Astrocyte of the cerebellum (primary cell): ENCODE measurements at regions not wholly inside any gene's neighbourhood (a gene's known extent, or its start where the extent isn't known, plus 50 kb on each side); places are given as distances from the start of the nearest gene placed in this dataset.

ENCODE experiments used
- DNase-seq: peaks from one replicate; pipeline ENCODE4 v3.0.0-alpha.2; 2011; ENCODE audit warnings: low read depth
- H3K4me3 ChIP-seq: 2 replicates; pipeline ENCODE4 v1.5.1; 2011; ENCODE audit warnings: mild to moderate bottlenecking, low read depth, low read length, moderate library complexity
- CTCF ChIP-seq: IDR thresholded peaks from 2 replicates; pipeline ENCODE4 v1.5.1; 2012; ENCODE audit warnings: low read length, low read depth, moderate library complexity, mild to moderate bottlenecking; ENCODE audit errors: missing control alignments
- in situ Hi-C: cut with HindIII; loops from 2 replicates; pipeline ENCODE4 v1.10.0; 2017; ENCODE audit warnings: low sequenced_read_pairs

- in situ Hi-C loops = no loop called here
- TF ChIP-seq CTCF = no peak
- DNase-seq = no peak
- no peak overlapping the region for H3K4me3 ChIP-seq
Observed at GRCh38 chr3:164537485-164537884, 540.8 kb downstream of the SI start.

GRCh38 chr3:164533275-164533674 is 545.0 kb downstream of the SI start:
- in situ Hi-C loops = no loop called here
- TF ChIP-seq CTCF = no peak

GRCh38 chr3:164526250-164526649 is 552.0 kb downstream of the SI start:
- DNase-seq = no peak
- in situ Hi-C loops = no loop called here
- no peak for TF ChIP-seq CTCF
- no peak overlapping the region for H3K4me3 ChIP-seq

More at GRCh38 chr3:164533275-164533674, 545.0 kb downstream of the SI start:
- DNase-seq = no peak
- H3K4me3 ChIP-seq = no peak overlapping the region

- DNase-seq = no peak
- TF ChIP-seq CTCF = no peak
- no peak overlapping the region for H3K4me3 ChIP-seq
- in situ Hi-C loops = no loop called here
Observed at GRCh38 chr3:164524201-164524600, 554.1 kb downstream of the SI start.

- H3K4me3 ChIP-seq = no peak overlapping the region
- no peak for DNase-seq
- in situ Hi-C loops = no loop called here
- no peak for TF ChIP-seq CTCF
Observed at GRCh38 chr3:164522073-164522763, 556.1 kb downstream of the SI start.

- no peak overlapping the region for H3K4me3 ChIP-seq
- DNase-seq = no peak
- TF ChIP-seq CTCF = no peak
- in situ Hi-C loops = no loop called here
Observed at GRCh38 chr3:164521644-164522043, 556.7 kb downstream of the SI start.
